WTC11 (cell line): ENCODE measurements at regions not wholly inside any gene's neighbourhood (a gene's known extent, or its start where the extent isn't known, plus 50 kb on each side); places are given as distances from the start of the nearest gene placed in this dataset.

Source experiments
- ELF4 ChIP-seq: sonication (generic); formaldehyde crosslinking; IDR thresholded peaks from 2 replicates; pipeline ENCODE4 v1.8.1; 2022; ENCODE audit warnings: low read depth, mild to moderate bottlenecking, moderate library complexity, missing genetic modification reagents
- IRF2 ChIP-seq: sonication (generic); formaldehyde crosslinking; IDR thresholded peaks from 2 replicates; pipeline ENCODE4 v1.8.0; 2022; ENCODE audit warnings: low read depth, missing genetic modification reagents, borderline replicate concordance
- NR1H2 ChIP-seq: sonication (generic); formaldehyde crosslinking; IDR thresholded peaks from 2 replicates; pipeline ENCODE4 v1.9.0; 2021; ENCODE audit warnings: mild to moderate bottlenecking, moderate library complexity, missing genetic modification reagents
- PRRX2 ChIP-seq: fragments of 250-450 bp; sonication (Bioruptor Pico); IDR thresholded peaks from 2 replicates; pipeline ENCODE4 v1.8.0; 2021; ENCODE audit warnings: mild to moderate bottlenecking
- ZNF138 ChIP-seq: sonication (generic); formaldehyde crosslinking; conservative IDR thresholded peaks from 2 replicates; pipeline ENCODE4 v1.8.1; 2022; ENCODE audit warnings: mild to moderate bottlenecking, moderate library complexity, missing genetic modification reagents
- TF ChIP-seq, protein P1 (sequence below): fragments of 200-600 bp; IDR thresholded peaks from 2 replicates; pipeline ENCODE4 v1.8.0; 2022; ENCODE audit warnings: antibody characterized with exemption
- TF ChIP-seq, protein P2 (sequence below): sonication (generic); formaldehyde crosslinking; IDR thresholded peaks from 2 replicates; pipeline ENCODE4 v1.8.1; 2023; ENCODE audit warnings: mild to moderate bottlenecking, missing genetic modification reagents, moderate library complexity
- TF ChIP-seq, protein P3 (sequence below): sonication (generic); formaldehyde crosslinking; IDR thresholded peaks from 2 replicates; pipeline ENCODE4 v1.8.0; 2023; ENCODE audit warnings: missing genetic modification reagents, mild to moderate bottlenecking, borderline replicate concordance
- TF ChIP-seq, protein P4 (sequence below): sonication (generic); formaldehyde crosslinking; IDR thresholded peaks from 2 replicates; pipeline ENCODE4 v1.8.1; 2022; ENCODE audit warnings: low read depth, mild to moderate bottlenecking, moderate library complexity, missing genetic modification reagents, borderline replicate concordance
- TF ChIP-seq, protein P5 (sequence below): fragments of 250-450 bp; sonication (Bioruptor Pico); IDR thresholded peaks from 2 replicates; pipeline ENCODE4 v1.9.0; 2021; ENCODE audit warnings: mild to moderate bottlenecking, borderline replicate concordance

DNA sequence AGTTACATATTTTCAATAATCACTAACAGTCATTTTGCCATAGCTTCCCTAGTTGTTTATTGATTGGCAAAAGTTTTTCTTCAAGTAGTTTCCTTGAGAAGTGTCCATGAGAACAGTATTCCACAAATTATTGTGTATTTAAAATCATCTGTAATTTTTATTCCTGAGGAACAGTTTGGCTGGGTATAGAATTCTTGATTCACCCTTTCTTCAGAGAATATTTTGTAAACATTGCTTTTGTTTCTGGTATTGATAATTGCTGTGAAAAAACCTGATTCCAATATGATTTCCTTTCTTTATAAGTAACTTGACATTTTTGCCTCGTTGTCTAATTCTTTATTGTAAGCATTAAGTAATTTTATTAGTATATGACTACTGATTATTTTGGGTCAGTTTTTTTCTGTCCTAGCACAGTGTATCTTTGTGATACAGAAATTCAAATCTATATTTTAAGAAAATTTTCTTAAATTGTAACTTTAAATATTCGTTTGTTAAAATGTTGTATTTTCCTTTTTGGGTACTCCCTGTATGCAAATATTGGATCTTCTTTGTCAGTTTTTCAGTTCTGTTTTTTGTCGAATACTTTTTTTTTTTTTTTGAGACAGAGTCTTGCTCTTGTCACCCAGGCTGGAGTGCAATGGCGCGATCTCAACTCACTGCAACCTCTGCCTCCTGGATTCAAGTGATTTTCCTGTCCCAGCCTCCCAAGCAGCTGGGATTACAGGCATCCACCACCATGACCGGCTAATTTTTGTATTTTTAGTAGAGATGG, 162.0 kb upstream of the ATP2B1 start:
- no peak for TF ChIP-seq PRRX2 (CRISPR knock-in tag)
- TF ChIP-seq, protein P1, sequence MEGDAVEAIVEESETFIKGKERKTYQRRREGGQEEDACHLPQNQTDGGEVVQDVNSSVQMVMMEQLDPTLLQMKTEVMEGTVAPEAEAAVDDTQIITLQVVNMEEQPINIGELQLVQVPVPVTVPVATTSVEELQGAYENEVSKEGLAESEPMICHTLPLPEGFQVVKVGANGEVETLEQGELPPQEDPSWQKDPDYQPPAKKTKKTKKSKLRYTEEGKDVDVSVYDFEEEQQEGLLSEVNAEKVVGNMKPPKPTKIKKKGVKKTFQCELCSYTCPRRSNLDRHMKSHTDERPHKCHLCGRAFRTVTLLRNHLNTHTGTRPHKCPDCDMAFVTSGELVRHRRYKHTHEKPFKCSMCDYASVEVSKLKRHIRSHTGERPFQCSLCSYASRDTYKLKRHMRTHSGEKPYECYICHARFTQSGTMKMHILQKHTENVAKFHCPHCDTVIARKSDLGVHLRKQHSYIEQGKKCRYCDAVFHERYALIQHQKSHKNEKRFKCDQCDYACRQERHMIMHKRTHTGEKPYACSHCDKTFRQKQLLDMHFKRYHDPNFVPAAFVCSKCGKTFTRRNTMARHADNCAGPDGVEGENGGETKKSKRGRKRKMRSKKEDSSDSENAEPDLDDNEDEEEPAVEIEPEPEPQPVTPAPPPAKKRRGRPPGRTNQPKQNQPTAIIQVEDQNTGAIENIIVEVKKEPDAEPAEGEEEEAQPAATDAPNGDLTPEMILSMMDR: no peak
- no peak for TF ChIP-seq ELF4
- TF ChIP-seq NR1H2: no peak
- no peak for TF ChIP-seq ZNF138 (CRISPR knock-in tag)
- TF ChIP-seq, protein P2, sequence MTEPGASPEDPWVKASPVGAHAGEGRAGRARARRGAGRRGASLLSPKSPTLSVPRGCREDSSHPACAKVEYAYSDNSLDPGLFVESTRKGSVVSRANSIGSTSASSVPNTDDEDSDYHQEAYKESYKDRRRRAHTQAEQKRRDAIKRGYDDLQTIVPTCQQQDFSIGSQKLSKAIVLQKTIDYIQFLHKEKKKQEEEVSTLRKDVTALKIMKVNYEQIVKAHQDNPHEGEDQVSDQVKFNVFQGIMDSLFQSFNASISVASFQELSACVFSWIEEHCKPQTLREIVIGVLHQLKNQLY (CRISPR knock-in tag): no peak
- TF ChIP-seq IRF2 (CRISPR knock-in tag): no peak
- TF ChIP-seq, protein P3, sequence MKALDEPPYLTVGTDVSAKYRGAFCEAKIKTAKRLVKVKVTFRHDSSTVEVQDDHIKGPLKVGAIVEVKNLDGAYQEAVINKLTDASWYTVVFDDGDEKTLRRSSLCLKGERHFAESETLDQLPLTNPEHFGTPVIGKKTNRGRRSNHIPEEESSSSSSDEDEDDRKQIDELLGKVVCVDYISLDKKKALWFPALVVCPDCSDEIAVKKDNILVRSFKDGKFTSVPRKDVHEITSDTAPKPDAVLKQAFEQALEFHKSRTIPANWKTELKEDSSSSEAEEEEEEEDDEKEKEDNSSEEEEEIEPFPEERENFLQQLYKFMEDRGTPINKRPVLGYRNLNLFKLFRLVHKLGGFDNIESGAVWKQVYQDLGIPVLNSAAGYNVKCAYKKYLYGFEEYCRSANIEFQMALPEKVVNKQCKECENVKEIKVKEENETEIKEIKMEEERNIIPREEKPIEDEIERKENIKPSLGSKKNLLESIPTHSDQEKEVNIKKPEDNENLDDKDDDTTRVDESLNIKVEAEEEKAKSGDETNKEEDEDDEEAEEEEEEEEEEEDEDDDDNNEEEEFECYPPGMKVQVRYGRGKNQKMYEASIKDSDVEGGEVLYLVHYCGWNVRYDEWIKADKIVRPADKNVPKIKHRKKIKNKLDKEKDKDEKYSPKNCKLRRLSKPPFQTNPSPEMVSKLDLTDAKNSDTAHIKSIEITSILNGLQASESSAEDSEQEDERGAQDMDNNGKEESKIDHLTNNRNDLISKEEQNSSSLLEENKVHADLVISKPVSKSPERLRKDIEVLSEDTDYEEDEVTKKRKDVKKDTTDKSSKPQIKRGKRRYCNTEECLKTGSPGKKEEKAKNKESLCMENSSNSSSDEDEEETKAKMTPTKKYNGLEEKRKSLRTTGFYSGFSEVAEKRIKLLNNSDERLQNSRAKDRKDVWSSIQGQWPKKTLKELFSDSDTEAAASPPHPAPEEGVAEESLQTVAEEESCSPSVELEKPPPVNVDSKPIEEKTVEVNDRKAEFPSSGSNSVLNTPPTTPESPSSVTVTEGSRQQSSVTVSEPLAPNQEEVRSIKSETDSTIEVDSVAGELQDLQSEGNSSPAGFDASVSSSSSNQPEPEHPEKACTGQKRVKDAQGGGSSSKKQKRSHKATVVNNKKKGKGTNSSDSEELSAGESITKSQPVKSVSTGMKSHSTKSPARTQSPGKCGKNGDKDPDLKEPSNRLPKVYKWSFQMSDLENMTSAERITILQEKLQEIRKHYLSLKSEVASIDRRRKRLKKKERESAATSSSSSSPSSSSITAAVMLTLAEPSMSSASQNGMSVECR (CRISPR knock-in tag): no peak
- TF ChIP-seq, protein P4, sequence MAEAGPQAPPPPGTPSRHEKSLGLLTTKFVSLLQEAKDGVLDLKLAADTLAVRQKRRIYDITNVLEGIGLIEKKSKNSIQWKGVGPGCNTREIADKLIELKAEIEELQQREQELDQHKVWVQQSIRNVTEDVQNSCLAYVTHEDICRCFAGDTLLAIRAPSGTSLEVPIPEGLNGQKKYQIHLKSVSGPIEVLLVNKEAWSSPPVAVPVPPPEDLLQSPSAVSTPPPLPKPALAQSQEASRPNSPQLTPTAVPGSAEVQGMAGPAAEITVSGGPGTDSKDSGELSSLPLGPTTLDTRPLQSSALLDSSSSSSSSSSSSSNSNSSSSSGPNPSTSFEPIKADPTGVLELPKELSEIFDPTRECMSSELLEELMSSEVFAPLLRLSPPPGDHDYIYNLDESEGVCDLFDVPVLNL (CRISPR knock-in tag): no peak
- TF ChIP-seq, protein P5, sequence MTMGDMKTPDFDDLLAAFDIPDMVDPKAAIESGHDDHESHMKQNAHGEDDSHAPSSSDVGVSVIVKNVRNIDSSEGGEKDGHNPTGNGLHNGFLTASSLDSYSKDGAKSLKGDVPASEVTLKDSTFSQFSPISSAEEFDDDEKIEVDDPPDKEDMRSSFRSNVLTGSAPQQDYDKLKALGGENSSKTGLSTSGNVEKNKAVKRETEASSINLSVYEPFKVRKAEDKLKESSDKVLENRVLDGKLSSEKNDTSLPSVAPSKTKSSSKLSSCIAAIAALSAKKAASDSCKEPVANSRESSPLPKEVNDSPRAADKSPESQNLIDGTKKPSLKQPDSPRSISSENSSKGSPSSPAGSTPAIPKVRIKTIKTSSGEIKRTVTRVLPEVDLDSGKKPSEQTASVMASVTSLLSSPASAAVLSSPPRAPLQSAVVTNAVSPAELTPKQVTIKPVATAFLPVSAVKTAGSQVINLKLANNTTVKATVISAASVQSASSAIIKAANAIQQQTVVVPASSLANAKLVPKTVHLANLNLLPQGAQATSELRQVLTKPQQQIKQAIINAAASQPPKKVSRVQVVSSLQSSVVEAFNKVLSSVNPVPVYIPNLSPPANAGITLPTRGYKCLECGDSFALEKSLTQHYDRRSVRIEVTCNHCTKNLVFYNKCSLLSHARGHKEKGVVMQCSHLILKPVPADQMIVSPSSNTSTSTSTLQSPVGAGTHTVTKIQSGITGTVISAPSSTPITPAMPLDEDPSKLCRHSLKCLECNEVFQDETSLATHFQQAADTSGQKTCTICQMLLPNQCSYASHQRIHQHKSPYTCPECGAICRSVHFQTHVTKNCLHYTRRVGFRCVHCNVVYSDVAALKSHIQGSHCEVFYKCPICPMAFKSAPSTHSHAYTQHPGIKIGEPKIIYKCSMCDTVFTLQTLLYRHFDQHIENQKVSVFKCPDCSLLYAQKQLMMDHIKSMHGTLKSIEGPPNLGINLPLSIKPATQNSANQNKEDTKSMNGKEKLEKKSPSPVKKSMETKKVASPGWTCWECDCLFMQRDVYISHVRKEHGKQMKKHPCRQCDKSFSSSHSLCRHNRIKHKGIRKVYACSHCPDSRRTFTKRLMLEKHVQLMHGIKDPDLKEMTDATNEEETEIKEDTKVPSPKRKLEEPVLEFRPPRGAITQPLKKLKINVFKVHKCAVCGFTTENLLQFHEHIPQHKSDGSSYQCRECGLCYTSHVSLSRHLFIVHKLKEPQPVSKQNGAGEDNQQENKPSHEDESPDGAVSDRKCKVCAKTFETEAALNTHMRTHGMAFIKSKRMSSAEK (CRISPR knock-in tag): no peak
